Left renal pelvis (tissue), 4 donors: ENCODE measurements at regions not wholly inside any gene's neighbourhood (a gene's known extent, or its start where the extent isn't known, plus 50 kb on each side); places are given as distances from the start of the nearest gene placed in this dataset.

Experiments used
- DNase-seq, 4 donors: peaks; one replicate each; pipeline ENCODE4 v3.0.0-alpha.2; 2013; ENCODE audit warnings: low read depth in 4 of 4, low spot score in 3 of 4

DNA sequence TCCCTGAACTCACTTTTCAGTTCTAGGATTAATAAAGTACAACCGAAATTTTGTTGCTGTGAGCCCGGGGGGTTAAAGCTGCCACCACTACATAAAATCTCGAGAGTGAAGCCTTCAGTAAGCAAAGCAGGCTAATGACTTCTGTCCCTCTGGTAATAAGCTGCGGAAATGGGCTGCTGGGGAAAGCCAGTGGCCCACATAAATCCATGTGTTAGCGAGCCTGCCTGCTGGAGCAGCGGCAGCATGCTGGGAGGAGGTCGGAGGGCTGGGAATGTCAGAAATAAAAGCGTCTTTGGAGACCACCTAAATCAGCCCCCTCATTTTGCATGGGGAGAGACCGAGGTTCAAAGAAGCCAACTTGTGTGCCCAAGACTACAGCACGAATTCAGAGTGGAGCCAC is 371.7 kb downstream of the TNS1 start:
- DNase-seq: no peak

DNA sequence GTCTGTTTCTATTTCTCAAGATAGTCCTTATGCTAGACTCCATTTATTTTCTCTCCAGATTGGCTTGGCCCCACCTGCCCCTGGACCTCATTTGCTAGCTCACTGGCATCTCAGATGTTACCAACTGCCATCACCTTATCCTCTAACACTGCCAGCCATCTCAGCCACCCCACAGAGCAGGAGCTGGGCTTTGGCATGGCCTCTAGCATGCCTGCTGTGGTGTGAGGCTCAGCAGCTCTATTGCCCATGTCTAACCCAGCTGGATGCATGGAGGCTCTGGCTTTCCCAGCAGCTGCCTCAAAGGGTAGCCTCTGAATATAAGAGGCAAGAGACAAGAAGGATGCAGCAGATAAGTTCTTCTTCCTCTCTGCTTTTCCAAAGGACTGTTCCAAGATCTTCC is 373.4 kb downstream of the TNS1 start:
- no peak for DNase-seq

DNA sequence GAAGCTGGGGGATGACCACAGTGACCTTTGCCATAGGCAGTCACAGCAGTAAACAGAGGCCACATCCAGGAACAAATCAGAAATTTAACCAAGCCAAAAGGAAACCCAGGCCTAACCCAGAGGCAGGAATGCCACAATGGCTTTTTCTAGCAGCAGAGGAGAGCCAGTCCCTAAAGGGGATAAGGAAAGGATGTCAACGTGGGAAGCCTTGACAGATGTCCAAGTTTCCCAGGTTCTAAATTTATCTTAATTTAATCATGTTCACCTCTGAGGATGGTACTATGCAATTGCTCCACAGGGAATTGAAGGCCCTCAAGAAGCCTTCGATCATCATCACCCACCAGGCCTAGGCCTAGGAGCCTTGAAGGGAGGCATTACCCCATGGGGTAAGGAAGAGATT is 374.7 kb downstream of the TNS1 start:
- no peak for DNase-seq

DNA sequence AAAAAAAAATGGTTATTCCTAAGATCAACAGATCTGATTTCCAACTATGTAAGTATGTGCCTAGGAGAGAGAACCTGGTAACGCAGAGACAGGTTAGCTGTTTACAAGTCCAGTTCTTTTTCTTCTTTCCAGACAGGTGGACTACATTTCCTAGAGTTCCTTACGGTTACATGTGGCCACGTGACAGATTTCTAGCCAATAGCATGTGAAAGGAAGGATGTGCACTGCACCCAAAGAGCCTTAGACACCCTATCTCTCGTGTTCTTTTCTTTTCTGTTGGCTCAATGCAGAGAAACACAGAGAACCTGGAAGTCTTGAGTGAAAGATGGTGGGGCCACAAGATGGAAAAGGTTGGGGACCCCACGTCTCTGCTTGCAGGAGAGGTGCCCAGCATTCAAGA is 375.9 kb downstream of the TNS1 start:
- DNase-seq: no peak

DNA sequence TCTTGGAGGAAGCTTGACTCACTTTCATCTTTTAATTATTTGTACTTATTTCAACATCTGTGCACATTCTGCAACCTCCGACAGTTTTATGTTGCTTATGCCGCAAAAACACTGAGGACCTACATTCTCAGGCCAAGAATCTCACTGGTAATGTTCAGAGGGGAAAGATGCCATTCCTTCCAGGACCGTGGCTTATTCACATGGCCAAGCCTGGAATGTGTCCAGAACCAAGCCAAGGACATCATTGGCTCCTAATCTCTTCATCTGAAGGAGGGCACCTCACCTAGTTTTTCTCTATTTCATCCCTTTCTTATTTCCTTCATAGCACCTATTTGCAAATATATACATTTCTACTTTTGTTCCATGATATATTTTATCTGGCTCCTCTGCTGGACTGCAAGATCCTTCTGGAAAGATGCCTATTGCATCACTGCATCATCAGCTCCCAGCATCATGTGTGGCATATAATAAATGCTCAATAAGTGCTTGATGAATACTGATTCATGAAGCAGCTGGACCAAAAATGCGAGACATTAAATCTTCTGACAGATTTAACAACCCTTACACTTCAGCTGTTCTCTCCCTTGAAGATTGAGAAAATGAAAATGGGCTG is 377.1 kb downstream of the TNS1 start:
- DNase-seq: no peak

DNA sequence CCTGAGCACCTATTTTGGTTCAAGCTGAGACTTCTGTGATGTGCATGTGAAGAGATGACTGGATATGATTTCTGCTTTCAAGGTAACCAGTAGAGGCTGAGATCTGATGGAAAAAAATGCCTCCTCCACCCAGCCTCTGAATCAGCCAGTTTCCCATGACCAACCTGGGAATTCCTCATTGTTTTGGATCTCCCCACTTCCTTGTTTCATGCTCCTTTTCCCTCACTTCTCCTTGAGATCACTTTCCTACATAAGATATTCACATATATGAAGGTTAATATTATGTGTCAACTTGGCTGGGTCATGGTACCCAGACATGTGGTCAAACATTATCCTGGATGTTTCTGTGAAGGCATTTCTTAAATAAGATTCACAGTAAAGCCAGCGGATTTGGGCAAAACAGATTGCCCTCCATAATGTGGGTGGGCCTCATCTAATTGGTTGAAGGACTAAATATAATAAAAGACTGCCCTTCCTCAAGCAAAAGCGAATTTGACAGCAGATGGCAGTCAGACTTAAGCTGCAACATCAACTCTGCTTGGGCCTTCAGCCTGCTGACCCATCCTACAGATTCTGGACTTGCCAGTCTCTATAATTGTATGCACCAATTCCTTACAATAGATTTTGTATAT is 379.4 kb downstream of the TNS1 start:
- DNase-seq: no peak

DNA sequence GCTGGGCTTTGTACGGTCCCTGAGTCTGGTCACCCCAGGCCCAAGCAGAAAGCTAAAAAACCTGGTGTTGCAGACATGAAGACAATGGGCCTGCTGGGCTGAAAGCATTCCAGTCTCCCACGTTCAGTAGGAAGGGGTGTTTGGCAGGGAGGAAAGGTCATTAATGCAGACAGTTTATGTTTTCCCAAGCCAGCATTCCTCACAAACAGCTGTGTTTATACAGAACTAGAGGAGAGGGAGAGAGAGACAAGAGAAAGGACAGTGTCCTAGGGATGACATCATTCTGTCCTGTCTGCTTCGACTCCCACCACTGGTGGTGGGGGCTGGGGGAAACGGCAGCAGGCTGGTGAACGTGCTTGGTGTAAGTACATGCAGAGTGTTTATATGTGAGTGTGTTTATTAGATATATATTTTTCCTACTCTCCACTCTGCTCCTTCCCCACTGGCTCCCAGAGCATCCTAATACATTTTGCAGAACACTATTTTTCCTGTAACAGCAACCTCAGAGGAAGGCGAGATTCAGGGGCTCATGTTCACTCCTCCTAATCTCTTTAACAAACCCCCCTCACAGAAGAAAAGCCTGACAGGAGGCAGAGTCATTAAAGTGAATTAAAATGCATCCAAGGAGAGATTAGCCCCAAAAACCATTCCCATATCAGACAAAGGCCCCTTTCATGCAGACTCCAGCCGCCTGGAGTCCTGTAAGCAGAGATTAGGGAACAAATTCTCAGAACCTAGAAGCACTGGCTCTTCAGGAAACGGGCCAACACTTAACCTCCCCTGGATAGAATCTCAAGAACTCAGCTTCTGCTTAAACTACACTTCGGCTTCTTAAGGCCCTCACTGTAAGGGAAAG is 380.4 kb downstream of the TNS1 start:
- peak in 3 of 4 donors; percentile 70 to 80 (median 74) for DNase-seq

DNA sequence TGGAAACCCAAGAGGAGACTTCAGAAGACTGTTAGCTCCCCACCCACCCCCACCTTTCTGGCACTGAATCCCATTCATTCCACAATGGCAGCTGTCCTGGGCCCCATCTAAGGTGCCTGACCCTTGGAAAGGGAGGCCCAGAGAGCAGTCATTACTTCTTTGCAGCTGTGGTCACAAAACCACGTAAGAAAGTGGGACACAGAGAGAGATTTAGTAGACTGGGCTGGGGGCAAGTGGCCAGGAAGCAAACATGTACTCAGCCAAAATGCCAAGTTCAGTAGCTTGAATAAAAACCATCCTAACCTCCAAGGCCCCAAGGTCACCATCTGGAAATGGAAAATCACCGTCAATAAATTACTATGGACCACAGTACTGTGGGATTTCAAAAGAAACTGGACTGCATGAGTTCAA is 381.4 kb downstream of the TNS1 start:
- DNase-seq: no peak

DNA sequence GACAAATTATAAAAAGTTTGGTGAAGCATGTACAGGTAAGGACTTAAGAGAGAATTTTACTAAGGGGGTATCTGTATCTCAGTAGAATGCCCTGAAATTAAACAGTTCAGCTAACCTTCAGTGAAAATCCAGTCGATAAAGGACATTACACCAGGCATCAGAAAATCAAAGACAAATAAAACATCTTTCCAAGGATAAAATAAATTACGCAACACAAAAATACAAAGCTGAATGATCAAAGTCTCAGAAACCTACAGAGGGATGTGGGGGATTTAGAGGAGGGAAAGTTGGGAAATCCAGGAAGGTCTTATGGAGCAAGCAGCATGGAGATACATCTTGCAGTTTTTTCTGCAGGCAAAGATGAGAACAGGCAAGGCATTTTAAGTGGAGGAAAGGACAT is 384.1 kb downstream of the TNS1 start:
- DNase-seq: no peak

DNA sequence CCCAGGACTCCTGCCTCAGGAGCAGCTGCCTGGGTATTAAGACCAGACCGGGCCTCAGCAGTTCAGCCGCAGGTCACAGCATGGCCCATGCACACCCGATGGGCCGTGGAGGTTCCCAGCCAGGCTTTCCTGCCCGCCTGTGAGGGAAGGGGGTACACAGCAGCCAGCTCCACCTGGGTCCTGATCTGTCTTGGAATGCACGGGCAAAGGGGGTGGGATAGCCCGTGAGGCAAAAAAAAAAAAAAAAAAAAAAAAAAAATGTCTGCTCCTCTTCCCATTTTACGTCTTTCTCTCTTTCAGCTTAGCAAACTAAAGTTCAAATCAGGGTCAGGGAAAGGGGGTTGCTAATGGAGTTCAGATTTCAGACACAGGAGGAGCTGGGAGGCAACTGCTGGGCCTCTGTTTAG is 385.2 kb downstream of the TNS1 start:
- no peak for DNase-seq

DNA sequence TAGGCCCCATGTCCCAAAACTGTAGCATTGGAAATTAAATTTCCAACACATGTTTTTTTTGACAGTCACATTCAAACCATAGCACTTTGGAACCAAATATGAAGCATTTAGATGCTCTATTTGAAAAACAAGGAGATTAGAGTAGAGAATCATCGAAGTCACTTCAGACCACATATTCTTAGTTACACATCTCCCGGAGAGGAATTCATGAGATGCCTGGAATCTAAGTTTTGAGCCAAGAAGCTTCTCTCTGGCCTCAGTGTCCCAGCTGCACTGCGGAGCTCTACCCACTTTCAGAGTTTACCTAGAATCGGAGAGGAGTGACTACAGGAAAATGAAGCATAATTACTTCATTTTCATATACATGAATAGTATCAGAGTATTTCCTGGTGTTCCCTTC is 385.9 kb downstream of the TNS1 start:
- DNase-seq: no peak

DNA sequence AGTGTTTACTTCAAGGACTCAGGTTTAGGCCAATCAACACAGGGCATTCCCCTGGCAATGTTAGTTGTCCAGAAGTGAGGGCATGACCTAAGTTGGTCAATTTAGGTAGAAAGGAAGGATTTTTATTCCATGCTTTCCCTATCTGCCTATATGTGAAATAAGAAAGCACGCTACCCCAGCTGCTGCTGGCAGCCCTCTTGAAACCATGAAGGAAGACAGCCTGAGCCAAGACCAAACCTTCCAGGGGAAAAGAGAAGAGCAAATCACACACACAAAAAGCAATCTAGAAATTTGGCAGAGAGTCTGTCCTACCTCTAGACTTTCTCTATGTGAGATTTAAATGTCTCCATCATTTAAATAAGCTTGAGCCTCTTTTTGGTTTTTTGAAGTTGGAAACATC is 387.6 kb downstream of the TNS1 start:
- no peak for DNase-seq

DNA sequence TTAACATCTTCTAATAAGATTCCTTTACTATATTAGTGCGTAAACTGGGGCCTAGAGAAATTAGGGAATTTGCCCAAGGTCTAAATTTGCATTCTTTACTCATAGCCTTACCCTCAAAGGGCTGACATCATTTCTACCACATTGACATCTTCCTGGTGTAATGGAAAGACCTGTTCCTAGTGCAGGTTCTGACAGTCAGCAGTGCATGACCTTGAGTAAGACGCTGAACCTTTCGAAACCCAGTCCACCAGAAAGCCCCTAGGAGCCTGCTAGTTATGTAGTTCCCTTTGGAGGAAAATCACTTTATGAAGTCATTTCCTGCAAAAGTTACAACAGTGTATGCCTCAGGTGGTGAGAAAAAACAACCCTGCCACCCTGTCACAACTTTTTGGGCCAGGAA is 388.3 kb downstream of the TNS1 start:
- no peak for DNase-seq

DNA sequence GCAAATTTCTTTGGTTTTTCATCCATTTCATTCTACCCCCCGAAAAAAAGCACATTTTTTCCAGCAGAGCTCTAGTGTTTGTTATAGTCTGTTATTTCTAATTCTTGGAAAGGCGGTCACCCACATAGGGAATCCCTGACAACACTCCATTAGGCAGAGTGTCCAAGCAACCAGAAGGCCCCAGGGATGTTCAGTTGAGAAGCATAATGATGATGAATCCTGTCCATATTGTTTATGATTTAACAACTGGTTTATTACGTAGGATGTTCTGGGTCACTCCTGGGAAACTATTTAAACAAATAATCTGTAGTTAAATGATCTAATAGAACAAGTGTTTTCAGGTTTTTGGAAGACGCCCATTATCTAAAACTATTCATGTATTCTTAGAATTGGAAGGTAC is 388.7 kb downstream of the TNS1 start:
- no peak for DNase-seq

DNA sequence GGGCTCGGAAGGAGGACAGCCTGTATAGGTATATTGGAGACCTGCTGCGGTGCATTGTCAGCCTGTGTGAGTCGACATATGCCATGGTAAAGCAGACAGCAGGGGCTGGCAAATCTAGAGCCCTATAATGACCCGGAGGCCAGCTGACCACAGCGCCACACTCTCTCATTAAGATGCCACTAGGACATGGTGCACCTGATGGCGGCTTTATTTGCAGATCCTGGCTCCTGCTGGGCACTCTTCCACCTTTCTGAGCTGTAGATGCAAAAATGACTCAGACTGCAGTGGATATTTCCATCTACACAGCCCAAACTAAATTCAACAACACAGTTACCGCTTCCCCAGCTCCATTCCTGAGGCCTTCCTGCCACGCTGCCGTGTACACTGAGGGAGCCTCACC is 389.9 kb downstream of the TNS1 start:
- DNase-seq: no peak

DNA sequence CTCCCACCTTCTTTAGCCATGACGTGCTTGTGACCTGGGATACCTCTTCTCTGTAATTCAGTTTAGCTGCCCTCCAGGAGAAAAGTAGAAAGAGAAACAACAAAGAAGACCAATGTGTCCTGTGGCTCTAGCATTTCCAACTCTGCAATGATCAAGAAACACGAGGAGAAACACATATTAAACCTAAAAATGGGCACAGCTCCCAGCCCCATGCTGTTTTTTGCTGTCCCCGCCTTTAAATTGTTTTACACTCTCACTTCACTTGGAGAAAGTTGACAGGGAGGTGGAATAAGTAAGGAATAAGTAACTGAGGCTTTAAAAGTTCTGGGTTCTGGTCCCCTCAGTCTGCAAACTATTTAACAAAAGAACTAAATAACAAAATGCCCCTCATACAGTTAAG is 390.6 kb downstream of the TNS1 start:
- DNase-seq: no peak

DNA sequence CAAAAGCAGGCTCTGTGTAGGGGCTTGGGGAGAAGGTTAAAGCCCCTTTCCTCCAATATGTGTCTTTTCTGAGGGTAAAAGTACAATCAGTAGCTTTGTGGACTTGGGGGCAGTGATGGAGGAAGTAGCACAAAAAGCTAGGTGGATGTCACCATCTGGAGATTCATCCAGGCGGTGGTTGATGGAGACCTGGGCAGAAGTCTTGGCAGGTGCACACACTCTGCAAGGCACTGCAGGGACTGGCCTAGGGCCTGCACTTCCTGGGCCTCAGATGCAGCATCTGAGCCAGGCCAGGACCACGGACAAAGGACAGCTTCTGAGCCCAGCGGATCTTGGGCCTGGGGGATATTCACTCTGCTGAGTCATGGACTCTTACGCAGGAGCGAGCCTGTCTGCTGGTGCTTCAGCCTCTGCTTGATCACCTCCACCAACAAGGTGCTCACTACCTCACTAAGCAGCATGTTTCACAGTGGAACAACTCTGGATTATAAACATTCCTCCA is 391.1 kb downstream of the TNS1 start:
- DNase-seq: no peak

DNA sequence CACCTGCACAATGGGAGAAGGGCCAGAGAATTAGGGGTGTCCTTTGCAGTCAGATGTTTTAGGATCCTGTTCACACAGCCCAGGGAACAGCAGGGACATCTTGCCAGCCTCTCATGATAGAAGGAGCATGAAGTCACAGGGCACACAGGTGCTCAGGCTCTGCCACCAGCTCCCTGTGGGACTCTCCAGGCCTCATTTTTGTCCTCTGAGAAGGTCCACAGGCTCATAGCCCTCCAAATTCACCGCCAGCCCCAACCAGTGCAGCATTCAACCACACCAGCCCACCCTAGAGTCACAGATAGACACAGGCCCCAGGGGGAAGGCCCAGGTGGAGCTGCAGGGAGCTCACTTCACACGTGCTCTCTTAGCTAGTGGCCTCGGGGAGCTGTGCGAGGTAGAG is 391.7 kb downstream of the TNS1 start:
- no peak for DNase-seq

DNA sequence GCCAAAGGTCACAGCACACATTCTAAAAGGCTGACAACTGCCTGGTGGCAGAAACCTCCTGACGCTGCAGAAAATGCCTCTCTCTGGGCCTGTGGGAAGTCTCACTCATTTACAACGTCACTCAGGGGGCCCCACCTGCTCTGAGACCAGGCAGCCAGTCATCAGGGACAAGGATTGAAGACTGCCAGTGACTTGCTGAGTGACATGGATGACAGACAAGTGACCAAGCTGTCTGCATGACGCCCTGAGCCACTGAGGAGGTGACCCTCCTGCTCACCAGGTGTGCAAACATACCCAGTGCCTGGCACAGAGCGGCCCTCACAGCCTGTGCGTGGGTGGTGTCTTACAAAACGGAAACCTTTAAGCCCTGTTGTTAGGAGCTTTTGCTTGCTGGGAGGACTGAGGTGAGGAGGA is 392.4 kb downstream of the TNS1 start:
- no peak for DNase-seq

DNA sequence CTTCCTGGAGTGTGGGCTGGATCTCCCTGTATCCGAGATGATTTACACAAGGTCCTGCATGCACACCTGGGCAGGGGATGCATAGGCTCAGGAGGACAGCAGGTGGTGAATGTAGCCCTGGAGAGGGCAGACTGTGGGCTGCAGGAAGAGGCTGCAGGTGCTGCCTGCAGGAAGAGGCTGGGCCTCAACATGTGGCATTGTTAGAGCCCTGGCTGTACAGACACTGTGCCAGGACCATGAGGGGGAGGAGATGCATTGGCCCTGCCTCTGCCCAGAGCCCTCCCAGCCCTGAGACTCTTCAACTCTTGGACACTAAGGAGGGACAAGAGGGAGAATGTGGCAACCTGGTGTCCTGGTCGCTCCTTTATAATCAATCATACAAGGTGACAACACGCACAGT is 392.8 kb downstream of the TNS1 start:
- no peak for DNase-seq

DNA sequence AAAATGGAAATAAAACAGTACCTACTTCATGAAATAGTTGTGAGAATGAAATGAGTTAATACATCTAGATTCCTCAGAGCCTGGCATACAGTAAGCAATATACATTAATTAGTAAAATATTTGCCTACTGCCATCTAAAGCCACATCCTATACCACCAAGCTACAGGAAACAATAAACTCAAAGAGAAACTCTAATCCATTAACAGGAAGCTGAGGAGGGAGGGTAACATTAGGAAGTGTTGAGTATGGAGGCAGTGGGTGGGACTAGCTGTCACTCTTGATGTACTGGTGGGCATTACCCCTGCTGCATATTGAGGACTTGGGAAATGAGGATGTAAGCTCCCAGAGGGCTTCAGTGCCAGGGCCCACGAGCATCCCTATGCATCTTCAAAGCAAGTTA is 396.5 kb downstream of the TNS1 start:
- no peak for DNase-seq
